ENCODE measurements at regions not wholly inside any gene's neighbourhood (a gene's known extent, or its start where the extent isn't known, plus 50 kb on each side); places are given as distances from the start of the nearest gene placed in this dataset.

DNA sequence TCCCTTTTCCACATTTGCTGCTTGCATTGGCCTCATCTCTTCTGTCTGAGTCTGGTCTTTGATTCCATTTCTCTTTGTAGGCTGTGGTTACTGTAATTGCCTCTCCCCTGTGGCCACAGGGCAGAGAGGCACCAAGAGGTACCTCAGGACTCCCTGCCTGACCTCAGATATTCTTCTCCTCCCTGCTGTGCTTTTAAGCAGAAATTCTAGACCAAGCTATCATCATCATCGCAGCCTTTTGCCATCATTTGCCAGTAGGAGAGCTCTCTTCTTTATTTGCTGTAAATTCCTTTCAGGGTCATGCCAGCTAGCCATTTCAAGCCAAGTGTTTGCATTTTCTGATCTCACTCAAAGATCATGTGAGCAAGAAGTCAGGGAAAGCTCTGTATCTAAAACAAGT lies 369.6 kb downstream of the ICE1 start:
- TF ChIP-seq, protein P1, sequence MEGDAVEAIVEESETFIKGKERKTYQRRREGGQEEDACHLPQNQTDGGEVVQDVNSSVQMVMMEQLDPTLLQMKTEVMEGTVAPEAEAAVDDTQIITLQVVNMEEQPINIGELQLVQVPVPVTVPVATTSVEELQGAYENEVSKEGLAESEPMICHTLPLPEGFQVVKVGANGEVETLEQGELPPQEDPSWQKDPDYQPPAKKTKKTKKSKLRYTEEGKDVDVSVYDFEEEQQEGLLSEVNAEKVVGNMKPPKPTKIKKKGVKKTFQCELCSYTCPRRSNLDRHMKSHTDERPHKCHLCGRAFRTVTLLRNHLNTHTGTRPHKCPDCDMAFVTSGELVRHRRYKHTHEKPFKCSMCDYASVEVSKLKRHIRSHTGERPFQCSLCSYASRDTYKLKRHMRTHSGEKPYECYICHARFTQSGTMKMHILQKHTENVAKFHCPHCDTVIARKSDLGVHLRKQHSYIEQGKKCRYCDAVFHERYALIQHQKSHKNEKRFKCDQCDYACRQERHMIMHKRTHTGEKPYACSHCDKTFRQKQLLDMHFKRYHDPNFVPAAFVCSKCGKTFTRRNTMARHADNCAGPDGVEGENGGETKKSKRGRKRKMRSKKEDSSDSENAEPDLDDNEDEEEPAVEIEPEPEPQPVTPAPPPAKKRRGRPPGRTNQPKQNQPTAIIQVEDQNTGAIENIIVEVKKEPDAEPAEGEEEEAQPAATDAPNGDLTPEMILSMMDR (IDR thresholded peaks at IDR 0.05; ENCODE audit: insufficient read depth, low read depth, low read length) = no peak
- no peak for TF ChIP-seq EZH2 (IDR thresholded peaks at IDR 0.05; ENCODE audit: insufficient read depth, low read length)
